Erythroblast (primary cell): ENCODE measurements at regions not wholly inside any gene's neighbourhood (a gene's known extent, or its start where the extent isn't known, plus 50 kb on each side); places are given as distances from the start of the nearest gene placed in this dataset.

ENCODE experiments used
- GATA1 ChIP-seq: IDR thresholded peaks from 2 replicates; pipeline ENCODE4 v1.6.1; 2011; ENCODE audit warnings: low read depth, mild to moderate bottlenecking, control low read depth, low read length, moderate library complexity
- POLR2A ChIP-seq: IDR thresholded peaks from 2 replicates; pipeline ENCODE4 v1.6.1; 2011; ENCODE audit warnings: mild to moderate bottlenecking, low read length

DNA sequence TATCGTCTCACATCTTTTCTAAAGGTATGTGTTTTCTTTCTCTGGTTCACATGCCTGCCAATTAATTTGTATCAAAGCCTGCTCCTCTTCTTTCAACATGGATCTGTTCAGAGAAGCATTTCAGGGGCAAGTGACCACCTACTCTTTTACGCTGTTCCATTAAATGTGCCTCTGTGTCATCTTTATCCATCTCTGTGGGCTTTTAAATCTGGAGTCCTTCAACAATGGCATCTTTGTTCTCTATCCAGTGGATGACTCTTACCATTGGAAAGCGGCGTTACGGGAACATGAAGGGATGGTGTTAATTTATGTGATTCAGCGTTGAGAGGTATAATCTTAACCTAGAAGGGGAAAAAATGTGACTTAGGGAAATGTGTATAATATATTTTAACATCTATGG is 92.7 kb upstream of the CFAP20DC start:
- TF ChIP-seq POLR2A (no peak), GATA1 (no peak)
